IMR-90 (cell line): ENCODE measurements at regions not wholly inside any gene's neighbourhood (a gene's known extent, or its start where the extent isn't known, plus 50 kb on each side); places are given as distances from the start of the nearest gene placed in this dataset.

Experiments used
- ATAC-seq: fragments of 200-7000 bp; cut with Tn5 transposase; 2 replicates; pipeline ENCODE4 v1.9.1; 2020; ENCODE audit warnings: low read depth, mild to moderate bottlenecking, moderate library complexity
- BruUV-seq: library from RNA; stranded (reverse); fragments of 400-500 nt; replicated peaks from 2 replicates; lab custom pipeline; 2021; lab: Mats Ljungman, UMichigan
- CTCF ChIA-PET: fragments of 300-600 bp; formaldehyde crosslinking; extraction: SDS; loops from one replicate; lab custom pipeline; 2021; ENCODE audit warnings: antibody characterized with exemption; lab: Yijun Ruan, JAX
- POLR2A ChIA-PET: fragments of 300-600 bp; sonication (Branson Sonifier 250); formaldehyde crosslinking; loops from one replicate; lab custom pipeline; 2022; ENCODE audit warnings: antibody characterized with exemption; ENCODE audit not compliant: unreplicated experiment; lab: Charles Lee
- DNase-seq: peaks from one replicate; pipeline ENCODE4 v3.0.0; 2013
- H2AFZ ChIP-seq: replicated peaks from 2 replicates; pipeline ENCODE3; 2013; ENCODE audit warnings: low read length, mild to moderate bottlenecking; ENCODE audit not compliant: poor library complexity
- H2AK5ac ChIP-seq: 2 replicates; pipeline ENCODE4 v1.6.1; 2013; ENCODE audit warnings: low read depth, low read length, inconsistent platforms
- H2AK9ac ChIP-seq: replicated peaks from 2 replicates; pipeline ENCODE3; 2013; ENCODE audit warnings: mild to moderate bottlenecking, low read depth, low read length, moderate library complexity; ENCODE audit not compliant: poor library complexity
- H2BK120ac ChIP-seq: 2 replicates; pipeline ENCODE4 v1.6.1; 2013; ENCODE audit warnings: low read depth, low read length, inconsistent platforms
- H2BK15ac ChIP-seq: 3 replicates; pipeline ENCODE4 v1.6.1; 2013; ENCODE audit warnings: low read depth, low read length, inconsistent platforms
- H2BK20ac ChIP-seq: 2 replicates; pipeline ENCODE4 v1.6.1; 2013; ENCODE audit warnings: low read depth, mild to moderate bottlenecking, inconsistent platforms, low read length, moderate library complexity
- H2BK5ac ChIP-seq: 2 replicates; pipeline ENCODE4 v1.6.1; 2013; ENCODE audit warnings: mild to moderate bottlenecking, low read depth, low read length, inconsistent platforms; ENCODE audit not compliant: poor library complexity, severe bottlenecking
- H3K14ac ChIP-seq: replicated peaks from 2 replicates; pipeline ENCODE4 v1.6.1; 2013; ENCODE audit warnings: low read depth, low read length, inconsistent platforms
- H3K18ac ChIP-seq: 2 replicates; pipeline ENCODE4 v1.6.1; 2013; ENCODE audit warnings: low read depth, low read length, control low read depth
- H3K23ac ChIP-seq: 2 replicates; pipeline ENCODE4 v1.6.1; 2013; ENCODE audit warnings: low read depth, low read length, inconsistent platforms
- H3K27ac ChIP-seq: 2 replicates; pipeline ENCODE4 v1.5.1; 2013; ENCODE audit warnings: mild to moderate bottlenecking, control low read depth, low read length; ENCODE audit not compliant: insufficient read depth
- H3K27me3 ChIP-seq: 2 replicates; pipeline ENCODE4 v1.6.1; 2013; ENCODE audit warnings: low read length; ENCODE audit not compliant: control insufficient read depth, insufficient read depth
- H3K36me3 ChIP-seq: 2 replicates; pipeline ENCODE4 v1.6.1; 2013; ENCODE audit warnings: low read length, mixed read lengths; ENCODE audit not compliant: control insufficient read depth, insufficient read depth
- H3K4ac ChIP-seq: 2 replicates; pipeline ENCODE4 v1.6.1; 2013; ENCODE audit warnings: low read depth, low read length, inconsistent platforms
- H3K4me1 ChIP-seq: 2 replicates; pipeline ENCODE4 v1.6.1; 2013; ENCODE audit warnings: low read length, mixed read lengths; ENCODE audit not compliant: control insufficient read depth, insufficient read depth
- H3K4me2 ChIP-seq: 2 replicates; pipeline ENCODE4 v1.6.1; 2013; ENCODE audit warnings: low read depth, mild to moderate bottlenecking, control low read depth, low read length, moderate library complexity
- H3K4me3 ChIP-seq: 2 replicates; pipeline ENCODE4 v1.5.1; 2013; ENCODE audit warnings: low read depth, mild to moderate bottlenecking, control low read depth, low read length, moderate library complexity; ENCODE audit not compliant: insufficient read depth
- H3K56ac ChIP-seq: 2 replicates; pipeline ENCODE4 v1.6.1; 2013; ENCODE audit warnings: low read length, inconsistent platforms; ENCODE audit not compliant: insufficient read depth; ENCODE audit errors: extremely low read depth
- H3K79me1 ChIP-seq, 2 experiments: 2 replicates each; pipeline ENCODE4 v1.6.1; 2013; ENCODE audit warnings: low read length in 2 of 2, inconsistent platforms in 1 of 2, low read depth in 1 of 2
- H3K9ac ChIP-seq: 2 replicates; pipeline ENCODE4 v1.6.1; 2013; ENCODE audit warnings: low read depth, low read length, control low read depth
- H3K9me1 ChIP-seq: 2 replicates; pipeline ENCODE4 v1.6.1; 2013; ENCODE audit warnings: low read length, inconsistent platforms; ENCODE audit not compliant: insufficient read depth
- H3K9me3 ChIP-seq: 2 replicates; pipeline ENCODE4 v1.6.1; 2013; ENCODE audit warnings: low read length; ENCODE audit not compliant: control insufficient read depth, insufficient read depth
- H4K20me1 ChIP-seq: 2 replicates; pipeline ENCODE4 v1.6.1; 2013; ENCODE audit warnings: low read length, inconsistent platforms; ENCODE audit not compliant: insufficient read depth
- H4K5ac ChIP-seq: 2 replicates; pipeline ENCODE4 v1.6.1; 2013; ENCODE audit warnings: mild to moderate bottlenecking, low read depth, low read length, control low read depth
- H4K8ac ChIP-seq, 2 experiments: 2 replicates each; pipeline ENCODE4 v1.6.1; 2013; ENCODE audit warnings: low read depth in 2 of 2, low read length in 2 of 2, control low read depth in 1 of 2, inconsistent platforms in 1 of 2
- H4K91ac ChIP-seq: 2 replicates; pipeline ENCODE4 v1.6.1; 2013; ENCODE audit warnings: low read depth, low read length, inconsistent platforms; ENCODE audit not compliant: insufficient read depth
- BHLHE40 ChIP-seq: fragments of 150-350 bp; IDR thresholded peaks from 2 replicates; pipeline ENCODE4 v1.6.1; 2016; ENCODE audit warnings: mild to moderate bottlenecking, low read depth, low read length
- CEBPB ChIP-seq: IDR thresholded peaks from 2 replicates; pipeline ENCODE4 v1.6.1; 2012; ENCODE audit warnings: low read depth, low read length, improper control_type of control experiment
- CHD1 ChIP-seq: IDR thresholded peaks from 2 replicates; pipeline ENCODE4 v1.6.1; 2012; ENCODE audit warnings: low read depth, low read length, improper control_type of control experiment
- FOS ChIP-seq: fragments of 150-350 bp; IDR thresholded peaks from 2 replicates; pipeline ENCODE4 v1.6.1; 2016; ENCODE audit warnings: low read depth, low read length
- MAFK ChIP-seq: IDR thresholded peaks from 2 replicates; pipeline ENCODE4 v1.6.1; 2012; ENCODE audit warnings: low read depth, low read length, improper control_type of control experiment
- MXI1 ChIP-seq: IDR thresholded peaks from 2 replicates; pipeline ENCODE4 v1.6.1; 2012; ENCODE audit warnings: low read depth, mild to moderate bottlenecking, low read length, moderate library complexity, borderline replicate concordance
- NFE2L2 ChIP-seq: fragments of 150-350 bp; IDR thresholded peaks from 2 replicates; pipeline ENCODE4 v1.6.1; 2016; ENCODE audit warnings: low read depth, mild to moderate bottlenecking, low read length
- RFX5 ChIP-seq: IDR thresholded peaks from 2 replicates; pipeline ENCODE4 v1.8.0; 2012; ENCODE audit warnings: low read depth, mild to moderate bottlenecking, low read length, moderate library complexity
- SMC3 ChIP-seq: fragments of 150-350 bp; IDR thresholded peaks from 2 replicates; pipeline ENCODE4 v1.6.1; 2016; ENCODE audit warnings: low read depth, mild to moderate bottlenecking, antibody characterized with exemption, low read length, moderate library complexity
- WGBS, 2 experiments: methylation state at CpG; one replicate each; pipeline versions ENCODE4 v1.1.5 to v1.1.7; 2013; ENCODE audit warnings: missing lambda C conversion rate in 2 of 2; ENCODE audit not compliant: insufficient read length in 1 of 2; ENCODE audit errors: extremely low coverage in 2 of 2; 5-methylcytosine and 5-hydroxymethylcytosine counted together
- dilution Hi-C: fragments of 300-500 bp; cut with HindIII; formaldehyde crosslinking; loops from one replicate; pipeline ENCODE4 v1.14.3; 2018; ENCODE audit warnings: low sequenced_read_pairs; ENCODE audit not compliant: unreplicated experiment
- in situ Hi-C: fragments of 300-500 bp; cut with MboI; formaldehyde crosslinking; loops from 3 replicates; pipeline ENCODE4 v1.14.3; 2019; ENCODE audit warnings: low sequenced_read_pairs, inconsistent platforms, mixed read lengths
- intact Hi-C: fragments of 100-400 bp; cut with micrococcal nuclease; formaldehyde crosslinking; loops from 2 replicates; pipeline ENCODE4 v1.10.0; 2022
- TF ChIP-seq, protein P1 (sequence below): fragments of 150-350 bp; IDR thresholded peaks from 2 replicates; pipeline ENCODE4 v1.6.1; 2016; ENCODE audit warnings: low read depth, mild to moderate bottlenecking, low read length, moderate library complexity, borderline replicate concordance

DNA sequence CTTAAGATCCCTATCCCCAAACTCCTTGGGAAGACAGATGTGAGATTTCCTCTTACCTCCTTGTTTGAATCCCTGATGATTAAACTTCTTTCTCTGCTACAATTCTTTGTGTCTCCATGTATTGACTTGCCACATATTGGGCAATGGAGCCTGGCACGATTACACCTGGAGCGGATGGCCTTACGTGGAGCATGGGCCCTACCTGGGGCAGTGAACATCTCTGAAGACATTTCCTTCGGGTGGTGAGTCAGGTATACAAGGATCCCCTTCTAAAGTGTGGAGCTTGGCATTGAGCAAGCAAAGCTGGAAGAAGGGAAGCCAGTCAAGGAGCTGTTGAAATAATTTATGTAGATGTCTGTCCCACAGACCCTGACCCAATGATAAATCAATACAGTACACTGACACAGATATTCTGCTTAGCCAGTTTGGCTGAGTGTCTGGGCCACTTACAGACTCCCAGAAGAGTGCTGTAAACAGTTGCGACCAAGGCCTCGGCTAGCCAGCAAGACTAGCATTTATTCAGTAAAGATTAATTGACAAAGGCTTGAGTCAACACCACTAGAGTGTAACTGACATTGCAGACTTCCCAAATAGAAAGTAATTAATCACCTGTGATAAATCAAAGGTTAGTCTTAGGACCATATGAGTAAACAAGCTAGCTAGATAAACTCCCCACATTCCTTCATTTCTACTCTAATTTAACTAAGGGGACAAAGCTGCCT, 83.1 kb upstream of the KCNK1 start:
- dilution Hi-C loops (no loop called here), in situ Hi-C loops (no loop called here), intact Hi-C loops (no loop called here)
- H4K91ac ChIP-seq = no peak overlapping the region
- no peak overlapping the region for H3K14ac ChIP-seq
- H3K4me3 ChIP-seq = no peak overlapping the region
- no peak overlapping the region for H4K5ac ChIP-seq
- no CpG with 5 or more reads among the region's 6 CpGs for WGBS, 2 experiments
- H3K9ac ChIP-seq = no peak overlapping the region
- CTCF ChIA-PET = no interaction called here
- no peak overlapping the region for H2AFZ ChIP-seq
- no peaks in the 10 kb centered on the region for H3K4me1 ChIP-seq
- H3K27ac ChIP-seq = no peak overlapping the region
- no peaks in the 10 kb centered on the region for H3K79me1 ChIP-seq
- no peak overlapping the region for H3K56ac ChIP-seq
- no peak for ATAC-seq
- H3K27me3 ChIP-seq = no peaks in the 10 kb centered on the region
- no peak overlapping the region for H2BK20ac ChIP-seq
- no TSS peak for BruUV-seq
- H3K9me3 ChIP-seq = peaks cover 12% of the 10 kb centered on the region
- no peak overlapping the region for H4K8ac ChIP-seq
- DNase-seq = no peak
- no peak overlapping the region for H2BK120ac ChIP-seq
- POLR2A ChIA-PET = no interaction called here
- no peak overlapping the region for H2AK9ac ChIP-seq
- H4K20me1 ChIP-seq = no peaks in the 10 kb centered on the region
- no peak overlapping the region for H2BK15ac ChIP-seq
- H2AK5ac ChIP-seq = no peak overlapping the region
- no peaks in the 10 kb centered on the region for H3K36me3 ChIP-seq
- H3K4me2 ChIP-seq = no peak overlapping the region
- TF ChIP-seq FOS (no peak), CHD1 (no peak), MXI1 (no peak), SMC3 (no peak), MAFK (no peak), CEBPB (no peak), NFE2L2 (no peak), BHLHE40 (no peak), RFX5 (no peak)
- TF ChIP-seq, protein P1, sequence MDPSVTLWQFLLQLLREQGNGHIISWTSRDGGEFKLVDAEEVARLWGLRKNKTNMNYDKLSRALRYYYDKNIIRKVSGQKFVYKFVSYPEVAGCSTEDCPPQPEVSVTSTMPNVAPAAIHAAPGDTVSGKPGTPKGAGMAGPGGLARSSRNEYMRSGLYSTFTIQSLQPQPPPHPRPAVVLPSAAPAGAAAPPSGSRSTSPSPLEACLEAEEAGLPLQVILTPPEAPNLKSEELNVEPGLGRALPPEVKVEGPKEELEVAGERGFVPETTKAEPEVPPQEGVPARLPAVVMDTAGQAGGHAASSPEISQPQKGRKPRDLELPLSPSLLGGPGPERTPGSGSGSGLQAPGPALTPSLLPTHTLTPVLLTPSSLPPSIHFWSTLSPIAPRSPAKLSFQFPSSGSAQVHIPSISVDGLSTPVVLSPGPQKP = no peak
- H3K18ac ChIP-seq = no peak overlapping the region
- no peak overlapping the region for H2BK5ac ChIP-seq
- H3K9me1 ChIP-seq = no peaks in the 10 kb centered on the region
- H3K23ac ChIP-seq = no peak overlapping the region
- no peak overlapping the region for H3K4ac ChIP-seq
